ENCODE measurements at regions not wholly inside any gene's neighbourhood (a gene's known extent, or its start where the extent isn't known, plus 50 kb on each side); places are given as distances from the start of the nearest gene placed in this dataset.

- no peak for TF ChIP-seq EZH2 (IDR thresholded peaks at IDR 0.05)
- TF ChIP-seq POLR2AphosphoS5 (IDR thresholded peaks at IDR 0.05; ENCODE audit: borderline replicate concordance, low read depth, low read length), result no peak
- no peak for TF ChIP-seq FOXP2 (optimal IDR thresholded peaks at IDR 0.05; ENCODE audit: control extremely low read depth, extremely low read length, insufficient read depth)
Observed at GRCh38 chr7:46449743-46450142, 528.7 kb upstream of the IGFBP3 start.

All from SK-N-MC (cell line).